ENCODE measurements at regions not wholly inside any gene's neighbourhood (a gene's known extent, or its start where the extent isn't known, plus 50 kb on each side); places are given as distances from the start of the nearest gene placed in this dataset.

GRCh38 chr1:187244623-187245022, 415.9 kb downstream of the PLA2G4A start:
- Histone ChIP-seq H3K4me3 (no peak overlapping the region), H3K27ac (no peak overlapping the region), H3K36me3 (no peaks in the 10 kb centered on the region), H3K4me1 (no peaks in the 10 kb centered on the region), H3K27me3 (replicated peaks in 1 of 7) (no peaks in the 10 kb centered on the region), H3K9me3 (peaks cover 0 to 10% (median 0%) of the 10 kb centered on the region in 8 donors)
- TF ChIP-seq POLR2A (IDR thresholded peaks at IDR 0.05) (no peak), CTCF (IDR thresholded peaks at IDR 0.05 in 8 of 11, conservative IDR thresholded peaks at IDR 0.05 in 3 of 11) (no peak), POLR2AphosphoS5 (IDR thresholded peaks at IDR 0.05) (no peak)
- DNase-seq, result no peak
- intact Hi-C loops (cut with DNase I; ENCODE audit: low total_unique reads), result no loop called here
- WGBS, 5 donors, result 34 to 59% (median 38%) methylated on average over 4 of the region's 4 CpGs

GRCh38 chr1:187245201-187245600, 416.5 kb downstream of the PLA2G4A start:
- no peak for DNase-seq
- H3K9me3 ChIP-seq, result peaks cover 0 to 10% (median 0%) of the 10 kb centered on the region in 8 donors
- H3K4me1 ChIP-seq, result no peaks in the 10 kb centered on the region
- TF ChIP-seq CTCF (IDR thresholded peaks at IDR 0.05 in 8 of 11, conservative IDR thresholded peaks at IDR 0.05 in 3 of 11), result no peak
- TF ChIP-seq POLR2A (IDR thresholded peaks at IDR 0.05), result no peak
- TF ChIP-seq POLR2AphosphoS5 (IDR thresholded peaks at IDR 0.05), result no peak
- H3K36me3 ChIP-seq, result no peaks in the 10 kb centered on the region
- H3K27me3 ChIP-seq (replicated peaks in 1 of 7), result no peaks in the 10 kb centered on the region
- no peak overlapping the region for H3K4me3 ChIP-seq
- 55 to 72% (median 70%) methylated on average over 1 of the region's 1 CpG for WGBS, 5 donors
- intact Hi-C loops (cut with DNase I; ENCODE audit: low total_unique reads), result no loop called here
- H3K27ac ChIP-seq, result no peak overlapping the region

GRCh38 chr1:187249196-187249595, 420.4 kb downstream of the PLA2G4A start:
- Histone ChIP-seq H3K27ac (no peak overlapping the region), H3K4me1 (no peaks in the 10 kb centered on the region), H3K36me3 (no peaks in the 10 kb centered on the region), H3K9me3 (peaks cover 0 to 10% (median 0%) of the 10 kb centered on the region in 8 donors), H3K4me3 (no peak overlapping the region), H3K27me3 (replicated peaks in 1 of 7) (no peaks in the 10 kb centered on the region)
- TF ChIP-seq POLR2AphosphoS5 (IDR thresholded peaks at IDR 0.05) (no peak), CTCF (IDR thresholded peaks at IDR 0.05 in 8 of 11, conservative IDR thresholded peaks at IDR 0.05 in 3 of 11) (no peak), POLR2A (IDR thresholded peaks at IDR 0.05) (no peak)
- intact Hi-C loops (cut with DNase I; ENCODE audit: low total_unique reads), result no loop called here
- 81 to 98% (median 87%) methylated on average over 1 of the region's 1 CpG for WGBS, 5 donors
- DNase-seq, result no peak

GRCh38 chr1:187252923-187253322, 424.2 kb downstream of the PLA2G4A start:
- TF ChIP-seq CTCF (IDR thresholded peaks at IDR 0.05 in 8 of 11, conservative IDR thresholded peaks at IDR 0.05 in 3 of 11) (no peak), POLR2AphosphoS5 (IDR thresholded peaks at IDR 0.05) (no peak), POLR2A (IDR thresholded peaks at IDR 0.05) (no peak)
- Histone ChIP-seq H3K27ac (no peak overlapping the region), H3K36me3 (no peaks in the 10 kb centered on the region), H3K9me3 (no peaks in the 10 kb centered on the region), H3K4me3 (no peak overlapping the region), H3K4me1 (no peaks in the 10 kb centered on the region), H3K27me3 (replicated peaks in 1 of 7) (no peaks in the 10 kb centered on the region)
- WGBS, 5 donors, result 93 to 97% (median 94%) methylated on average over 1 of the region's 1 CpG
- intact Hi-C loops (cut with DNase I; ENCODE audit: low total_unique reads), result no loop called here
- DNase-seq, result no peak
